ENCODE measurements at regions not wholly inside any gene's neighbourhood (a gene's known extent, or its start where the extent isn't known, plus 50 kb on each side); places are given as distances from the start of the nearest gene placed in this dataset.
"Not testable (repeated sequence)": the region's sequence is repeated elsewhere in the genome, so short reads cannot be mapped to it uniquely, and the experiment has no call there.

GRCh38 chr9:105005186-105005585 lies 77.2 kb upstream of the ABCA1 start:
- Histone ChIP-seq H3K4me2 (ENCODE audit: low read depth, low read length) (no peak overlapping the region), H3K4me3 (ENCODE audit: low read length) (no peak overlapping the region), H4K20me1 (ENCODE audit: insufficient read depth, low read length) (no peaks in the 10 kb centered on the region), H3K36me3 (replicated peaks; ENCODE audit: insufficient read depth, low read length) (no peaks in the 10 kb centered on the region), H3K9me2 (replicated peaks; ENCODE audit: insufficient read depth, low read length) (no peaks in the 10 kb centered on the region), H3K9me3 (replicated peaks; ENCODE audit: insufficient read depth, low read length) (no peaks in the 10 kb centered on the region), H3F3A (ENCODE audit: insufficient read depth, low read length) (no peaks in the 10 kb centered on the region), H3K79me2 (ENCODE audit: low read length) (no peaks in the 10 kb centered on the region), H2AFZ (ENCODE audit: low read length) (no peak overlapping the region), H3K9ac (ENCODE audit: low read length) (no peak overlapping the region), H3K27me3 (replicated peaks; ENCODE audit: insufficient read depth, low read length) (no peaks in the 10 kb centered on the region), H3K27ac (ENCODE audit: low read length) (no peak overlapping the region), H3K4me1 (ENCODE audit: low read length) (no peaks in the 10 kb centered on the region)
- no peak for DNase-seq
- TF ChIP-seq, protein P1, sequence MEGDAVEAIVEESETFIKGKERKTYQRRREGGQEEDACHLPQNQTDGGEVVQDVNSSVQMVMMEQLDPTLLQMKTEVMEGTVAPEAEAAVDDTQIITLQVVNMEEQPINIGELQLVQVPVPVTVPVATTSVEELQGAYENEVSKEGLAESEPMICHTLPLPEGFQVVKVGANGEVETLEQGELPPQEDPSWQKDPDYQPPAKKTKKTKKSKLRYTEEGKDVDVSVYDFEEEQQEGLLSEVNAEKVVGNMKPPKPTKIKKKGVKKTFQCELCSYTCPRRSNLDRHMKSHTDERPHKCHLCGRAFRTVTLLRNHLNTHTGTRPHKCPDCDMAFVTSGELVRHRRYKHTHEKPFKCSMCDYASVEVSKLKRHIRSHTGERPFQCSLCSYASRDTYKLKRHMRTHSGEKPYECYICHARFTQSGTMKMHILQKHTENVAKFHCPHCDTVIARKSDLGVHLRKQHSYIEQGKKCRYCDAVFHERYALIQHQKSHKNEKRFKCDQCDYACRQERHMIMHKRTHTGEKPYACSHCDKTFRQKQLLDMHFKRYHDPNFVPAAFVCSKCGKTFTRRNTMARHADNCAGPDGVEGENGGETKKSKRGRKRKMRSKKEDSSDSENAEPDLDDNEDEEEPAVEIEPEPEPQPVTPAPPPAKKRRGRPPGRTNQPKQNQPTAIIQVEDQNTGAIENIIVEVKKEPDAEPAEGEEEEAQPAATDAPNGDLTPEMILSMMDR (IDR thresholded peaks at IDR 0.05; ENCODE audit: low read length): no peak
- TF ChIP-seq EZH2phosphoT487 (IDR thresholded peaks at IDR 0.05; ENCODE audit: low read length): no peak
- no peak for TF ChIP-seq EZH2 (optimal IDR thresholded peaks at IDR 0.05; ENCODE audit: low read depth, low read length)

DNA sequence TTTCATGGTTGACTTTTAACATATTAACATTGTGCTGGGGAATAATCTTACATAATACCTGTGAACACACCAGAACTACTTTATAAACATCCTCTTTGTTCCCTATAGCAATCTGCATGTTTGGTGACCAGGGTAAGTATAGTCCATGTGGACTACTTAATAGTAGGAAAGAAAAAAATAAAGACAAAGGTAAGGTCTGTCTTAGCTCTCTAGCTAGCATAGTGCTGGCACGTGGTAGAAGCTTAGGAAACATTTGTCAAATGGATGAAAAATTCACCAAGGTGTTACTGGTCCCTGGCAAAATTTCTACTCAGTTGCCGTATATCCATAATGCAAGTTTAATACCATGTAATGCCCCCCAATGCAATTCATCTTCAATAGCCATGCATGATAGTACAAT lies 78.6 kb upstream of the ABCA1 start:
- no peak overlapping the region for H3K4me2 ChIP-seq (ENCODE audit: low read depth, low read length)
- no peak overlapping the region for H3K4me3 ChIP-seq (ENCODE audit: low read length)
- no peak overlapping the region for H3K9ac ChIP-seq (ENCODE audit: low read length)
- H3K27me3 ChIP-seq (replicated peaks; ENCODE audit: insufficient read depth, low read length): no peaks in the 10 kb centered on the region
- H3F3A ChIP-seq (ENCODE audit: insufficient read depth, low read length): no peaks in the 10 kb centered on the region
- H3K36me3 ChIP-seq (replicated peaks; ENCODE audit: insufficient read depth, low read length): no peaks in the 10 kb centered on the region
- no peaks in the 10 kb centered on the region for H3K9me3 ChIP-seq (replicated peaks; ENCODE audit: insufficient read depth, low read length)
- no peaks in the 10 kb centered on the region for H3K79me2 ChIP-seq (ENCODE audit: low read length)
- H3K4me1 ChIP-seq (ENCODE audit: low read length): no peaks in the 10 kb centered on the region
- no peaks in the 10 kb centered on the region for H3K9me2 ChIP-seq (replicated peaks; ENCODE audit: insufficient read depth, low read length)
- no peak for DNase-seq
- no peak overlapping the region for H3K27ac ChIP-seq (ENCODE audit: low read length)
- no peak overlapping the region for H2AFZ ChIP-seq (ENCODE audit: low read length)
- TF ChIP-seq, protein P1 (IDR thresholded peaks at IDR 0.05; ENCODE audit: low read length): no peak
- TF ChIP-seq EZH2phosphoT487 (IDR thresholded peaks at IDR 0.05; ENCODE audit: low read length) (no peak), EZH2 (optimal IDR thresholded peaks at IDR 0.05; ENCODE audit: low read depth, low read length) (no peak)
- H4K20me1 ChIP-seq (ENCODE audit: insufficient read depth, low read length): no peaks in the 10 kb centered on the region

- no peak overlapping the region for H2AFZ ChIP-seq (ENCODE audit: low read length)
- H4K20me1 ChIP-seq (ENCODE audit: insufficient read depth, low read length): no peaks in the 10 kb centered on the region
- TF ChIP-seq EZH2phosphoT487 (IDR thresholded peaks at IDR 0.05; ENCODE audit: low read length): no peak
- TF ChIP-seq, protein P1 (IDR thresholded peaks at IDR 0.05; ENCODE audit: low read length): no peak
- no peak for TF ChIP-seq EZH2 (optimal IDR thresholded peaks at IDR 0.05; ENCODE audit: low read depth, low read length)
- H3K27ac ChIP-seq (ENCODE audit: low read length): no peak overlapping the region
- DNase-seq: no peak
- no peaks in the 10 kb centered on the region for H3K9me3 ChIP-seq (replicated peaks; ENCODE audit: insufficient read depth, low read length)
- H3K4me1 ChIP-seq (ENCODE audit: low read length): no peaks in the 10 kb centered on the region
- no peaks in the 10 kb centered on the region for H3K36me3 ChIP-seq (replicated peaks; ENCODE audit: insufficient read depth, low read length)
- H3K4me2 ChIP-seq (ENCODE audit: low read depth, low read length): no peak overlapping the region
- no peaks in the 10 kb centered on the region for H3K79me2 ChIP-seq (ENCODE audit: low read length)
- H3K9ac ChIP-seq (ENCODE audit: low read length): no peak overlapping the region
- H3K4me3 ChIP-seq (ENCODE audit: low read length): no peak overlapping the region
- no peaks in the 10 kb centered on the region for H3F3A ChIP-seq (ENCODE audit: insufficient read depth, low read length)
- no peaks in the 10 kb centered on the region for H3K9me2 ChIP-seq (replicated peaks; ENCODE audit: insufficient read depth, low read length)
- no peaks in the 10 kb centered on the region for H3K27me3 ChIP-seq (replicated peaks; ENCODE audit: insufficient read depth, low read length)
Observed at GRCh38 chr9:105007143-105007542, 79.2 kb upstream of the ABCA1 start.

- H2AFZ ChIP-seq (ENCODE audit: low read length); H3K9me2 ChIP-seq (replicated peaks; ENCODE audit: insufficient read depth, low read length); H3K36me3 ChIP-seq (replicated peaks; ENCODE audit: insufficient read depth, low read length); H3K27me3 ChIP-seq (replicated peaks; ENCODE audit: insufficient read depth, low read length); DNase-seq; H3K4me3 ChIP-seq (ENCODE audit: low read length); H3K9ac ChIP-seq (ENCODE audit: low read length); H3K9me3 ChIP-seq (replicated peaks; ENCODE audit: insufficient read depth, low read length); H3K4me1 ChIP-seq (ENCODE audit: low read length); H3F3A ChIP-seq (ENCODE audit: insufficient read depth, low read length); H3K4me2 ChIP-seq (ENCODE audit: low read depth, low read length); H3K79me2 ChIP-seq (ENCODE audit: low read length); H4K20me1 ChIP-seq (ENCODE audit: insufficient read depth, low read length); H3K27ac ChIP-seq (ENCODE audit: low read length): not testable (repeated sequence)
Observed at GRCh38 chr9:105010089-105010488, 82.1 kb upstream of the ABCA1 start.
